HG03135 (cell line): ENCODE measurements at regions not wholly inside any gene's neighbourhood (a gene's known extent, or its start where the extent isn't known, plus 50 kb on each side); places are given as distances from the start of the nearest gene placed in this dataset.
"Not testable (repeated sequence)": the region's sequence is repeated elsewhere in the genome, so short reads cannot be mapped to it uniquely, and the experiment has no call there.

Experiments used
- ATAC-seq: cut with Tn5 transposase; IDR thresholded peaks from one replicate; pipeline ENCODE4 v1.9.1; 2021; ENCODE audit warnings: mild to moderate bottlenecking, moderate library complexity; ENCODE audit not compliant: unreplicated experiment

GRCh38 chr12:90619943-90620342 is 335.0 kb downstream of the CCER1 start:
- ATAC-seq = no peak

- ATAC-seq = no peak
Measured at GRCh38 chr12:90618586-90618985, 336.4 kb downstream of the CCER1 start.

GRCh38 chr12:90611891-90612290 is 343.1 kb downstream of the CCER1 start:
- no peak for ATAC-seq

GRCh38 chr12:90611048-90611447 is 343.9 kb downstream of the CCER1 start:
- no peak for ATAC-seq

DNA sequence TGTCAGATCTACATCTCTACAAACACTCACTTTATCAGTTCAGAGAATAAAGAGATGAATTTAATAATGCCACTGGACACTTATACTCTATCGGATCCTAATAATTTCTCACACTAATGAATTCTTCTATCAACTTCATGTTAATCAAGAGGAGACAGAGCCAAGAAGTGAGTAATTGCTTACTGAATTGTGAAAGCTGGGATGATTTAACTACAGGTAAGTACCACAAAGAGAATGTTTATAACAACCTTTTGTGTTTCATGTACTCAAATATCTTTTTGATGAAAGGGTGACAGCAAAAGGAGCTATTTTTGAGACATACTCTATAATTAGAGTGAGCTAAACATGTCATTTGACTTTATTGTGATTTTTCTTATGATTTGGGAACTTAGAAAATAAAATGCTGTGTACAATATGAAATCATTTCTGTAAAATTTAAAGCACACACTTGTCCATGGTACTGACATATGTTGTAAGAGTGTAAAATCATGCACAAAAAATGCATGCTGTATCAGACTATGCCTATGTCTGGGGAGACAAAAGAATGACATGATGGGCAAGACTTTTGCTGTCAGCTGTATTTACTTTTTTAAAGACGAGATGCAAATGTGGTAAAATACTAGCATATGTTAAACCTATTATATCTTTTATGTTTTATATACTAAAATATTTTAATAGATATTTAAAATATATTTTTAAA is 361.2 kb downstream of the CCER1 start:
- ATAC-seq = no peak

DNA sequence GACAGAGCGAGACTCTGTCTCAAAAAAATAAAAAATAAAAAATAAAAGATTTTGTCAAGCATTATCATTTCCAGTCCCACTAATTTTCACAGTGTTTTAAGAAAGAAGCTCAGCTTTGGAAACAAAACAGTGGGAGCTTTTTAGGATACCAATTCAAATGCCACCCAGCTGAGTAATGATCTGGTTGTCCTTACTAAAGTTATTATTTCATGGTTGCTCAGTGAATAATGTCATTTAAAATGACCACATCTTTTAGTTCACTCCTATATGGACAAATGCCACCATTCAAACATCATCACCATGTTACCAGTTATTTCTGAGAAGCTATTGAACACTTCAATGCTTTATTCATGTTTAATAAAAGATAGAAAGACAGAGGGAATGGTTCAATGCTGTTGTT is 365.0 kb downstream of the CCER1 start:
- no peak for ATAC-seq

DNA sequence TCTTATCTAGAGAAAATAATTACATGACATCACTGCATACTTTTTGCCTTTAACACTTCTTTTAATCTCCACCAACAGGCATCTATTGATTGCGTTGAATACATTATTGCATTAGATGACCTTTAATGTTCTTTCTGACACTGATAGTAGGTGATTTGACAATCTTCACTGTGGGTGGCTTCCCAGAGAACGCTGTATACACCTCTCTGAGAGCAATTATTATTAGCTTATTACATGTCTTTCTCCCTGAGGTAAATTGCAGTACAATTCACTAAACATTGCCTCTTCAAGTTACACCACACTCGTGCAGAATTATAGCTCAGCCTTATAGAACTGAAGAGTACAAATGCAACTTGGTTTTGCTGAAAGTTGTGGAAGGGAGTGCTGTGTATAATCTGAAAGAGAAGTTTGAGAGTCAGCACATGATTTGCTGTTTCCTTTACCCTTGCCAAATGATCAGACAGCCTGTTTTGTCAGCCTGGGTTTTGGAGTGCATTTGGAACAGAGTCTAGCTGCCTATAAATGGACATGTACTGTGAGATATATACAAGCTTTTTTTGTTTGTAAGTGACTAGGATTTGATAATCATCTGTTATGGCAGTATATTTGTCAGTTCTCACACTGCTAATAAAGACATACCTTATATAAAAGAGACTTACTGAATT is 369.2 kb downstream of the CCER1 start:
- no peak for ATAC-seq

GRCh38 chr12:90576707-90577106 is 378.3 kb downstream of the CCER1 start:
- ATAC-seq = no peak

GRCh38 chr12:90575995-90576394 is 379.0 kb downstream of the CCER1 start:
- no peak for ATAC-seq

GRCh38 chr12:90574676-90575075 is 380.3 kb downstream of the CCER1 start:
- no peak for ATAC-seq

DNA sequence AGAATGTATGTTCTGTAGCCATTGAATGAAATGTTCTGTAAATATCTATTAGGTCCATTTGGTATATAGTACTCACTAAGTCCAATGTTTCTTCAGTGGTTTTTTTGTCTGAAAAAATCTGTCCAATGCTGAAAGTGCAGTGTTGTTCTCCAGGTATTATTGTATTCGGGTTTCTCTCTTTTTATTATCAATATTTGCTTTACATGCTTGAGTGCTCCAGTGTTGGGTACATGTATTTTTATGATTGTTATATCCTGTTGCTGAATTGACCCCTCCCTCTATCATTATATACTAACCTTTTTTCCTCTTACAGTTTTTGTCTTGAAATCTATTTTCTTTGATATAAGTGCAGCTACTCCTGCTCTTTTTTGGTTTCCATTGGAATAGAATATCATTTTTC is 382.2 kb downstream of the CCER1 start:
- ATAC-seq = no peak

DNA sequence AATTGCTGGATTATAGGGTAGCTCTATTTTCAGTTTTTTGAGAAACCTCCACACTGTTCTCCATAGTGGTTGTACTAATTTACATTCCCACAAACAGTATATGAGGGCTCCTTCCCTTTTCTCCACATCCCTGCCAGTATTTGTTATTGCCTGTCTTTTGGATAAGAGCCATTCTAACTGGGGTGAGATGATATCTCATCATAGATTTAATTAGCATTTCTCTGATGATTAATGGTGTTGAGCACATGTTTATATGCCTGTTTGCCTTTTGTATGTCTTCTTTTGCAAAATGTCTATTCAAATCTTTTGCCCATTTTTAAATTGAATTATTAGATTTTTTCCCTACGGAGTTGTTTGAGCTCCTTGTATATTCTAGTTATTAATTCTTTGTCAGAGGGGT is 385.3 kb downstream of the CCER1 start:
- ATAC-seq = no peak

- ATAC-seq = no peak
Measured at GRCh38 chr12:90562671-90563070, 392.3 kb downstream of the CCER1 start.

- no peak for ATAC-seq
Measured at GRCh38 chr12:90548595-90548994, 406.4 kb downstream of the CCER1 start.

GRCh38 chr12:90546511-90546910 is 408.5 kb downstream of the CCER1 start:
- no peak for ATAC-seq

DNA sequence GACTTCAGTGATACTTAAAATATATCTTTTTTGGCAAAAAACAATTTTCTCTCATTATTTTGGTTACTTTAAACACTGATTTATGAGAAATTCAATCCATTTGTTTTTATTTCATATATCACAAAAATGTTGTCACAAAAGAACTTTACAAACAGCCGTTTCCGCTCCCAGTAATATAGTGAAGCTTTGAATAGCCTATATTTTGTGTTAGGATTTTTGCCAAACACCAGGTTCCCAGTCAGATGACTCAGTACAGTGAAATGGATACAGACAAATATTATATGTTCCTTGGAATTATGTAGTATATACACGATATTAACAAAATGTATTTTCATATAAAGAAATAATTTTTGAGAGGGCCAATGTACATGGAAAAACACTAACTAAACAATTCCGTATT is 411.1 kb downstream of the CCER1 start:
- ATAC-seq = no peak

- no peak for ATAC-seq
Measured at GRCh38 chr12:90543374-90543773, 411.6 kb downstream of the CCER1 start.

DNA sequence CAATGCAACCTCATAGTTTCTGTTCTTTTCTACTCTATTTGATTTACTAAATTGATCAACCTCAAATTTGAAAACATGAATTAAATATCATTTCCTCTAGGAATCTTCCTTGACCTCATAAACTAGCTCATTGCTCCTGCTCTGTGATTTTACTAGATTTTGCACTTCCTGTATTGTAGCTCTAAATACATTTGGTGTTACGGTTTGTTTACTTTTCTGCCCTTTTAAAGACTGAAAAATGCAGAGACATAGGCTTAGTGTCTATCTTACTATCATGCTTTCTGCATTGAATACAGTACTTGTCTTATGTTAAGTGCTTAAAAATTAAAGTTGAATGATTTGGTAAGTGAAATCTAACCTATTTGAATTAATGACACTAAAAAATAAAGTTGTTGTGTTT is 412.1 kb downstream of the CCER1 start:
- not testable (repeated sequence) for ATAC-seq

DNA sequence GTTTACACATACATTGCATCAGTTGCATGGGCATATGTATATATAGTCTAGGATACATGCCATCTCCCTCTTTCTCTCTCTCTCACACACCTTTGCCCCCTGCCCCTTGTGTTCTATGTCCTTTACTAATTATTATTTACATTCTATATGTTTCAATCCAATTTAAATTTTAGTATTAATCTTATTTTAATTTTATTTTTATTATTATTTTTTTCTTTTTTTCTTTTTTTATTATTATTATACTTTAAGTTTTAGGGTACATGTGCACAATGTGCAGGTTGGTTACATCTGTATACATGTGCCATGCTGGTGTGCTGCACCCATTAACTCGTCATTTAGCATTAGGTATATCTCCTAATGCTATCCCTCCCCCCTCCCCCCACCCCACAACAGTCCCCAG is 421.1 kb downstream of the CCER1 start:
- ATAC-seq = not testable (repeated sequence)

GRCh38 chr12:90520002-90520734 is 434.8 kb downstream of the CCER1 start:
- no peak for ATAC-seq

DNA sequence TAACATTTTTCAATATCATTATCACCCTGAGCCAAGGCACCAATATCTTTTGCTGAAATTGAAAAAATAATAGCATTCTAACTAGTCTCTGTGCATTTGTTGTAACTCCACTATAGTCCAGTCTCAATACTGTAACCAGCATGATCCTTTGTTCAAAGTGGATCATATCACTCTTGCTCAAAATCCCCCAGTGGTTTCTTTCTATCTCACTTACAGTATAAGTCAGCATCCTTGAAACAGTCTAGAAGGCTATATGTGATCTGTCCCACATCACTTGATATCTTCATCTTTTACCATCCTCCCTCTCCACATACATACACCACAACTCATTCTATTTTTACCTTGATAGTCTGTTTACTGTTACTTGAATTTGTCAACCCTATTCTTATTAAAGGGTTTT is 435.7 kb downstream of the CCER1 start:
- no peak for ATAC-seq
